Ovary (tissue), 3 donors: ENCODE measurements at regions not wholly inside any gene's neighbourhood (a gene's known extent, or its start where the extent isn't known, plus 50 kb on each side); places are given as distances from the start of the nearest gene placed in this dataset.

Experiments
- EP300 ChIP-seq: sonication (generic); formaldehyde crosslinking; IDR thresholded peaks from one replicate; pipeline ENCODE4 v1.6.1; 2017; ENCODE audit warnings: antibody characterized with exemption
- POLR2A ChIP-seq: fragments of 450-650 bp; IDR thresholded peaks from one replicate; pipeline ENCODE4 v1.6.1; 2017; ENCODE audit warnings: antibody characterized with exemption, mild to moderate bottlenecking, moderate library complexity
- TF ChIP-seq, protein P1 (sequence below), 3 donors: fragments of 450-650 bp in 2 of 3; fragments of 200-600 bp in 1 of 3; IDR thresholded peaks; one replicate each; pipeline versions ENCODE4 v1.5.1 to v1.8.0; 2016 to 2022; ENCODE audit warnings: antibody characterized with exemption in 3 of 3, mild to moderate bottlenecking in 1 of 3
- donor health status: DM: no; HTN: no; CAD: no.

DNA sequence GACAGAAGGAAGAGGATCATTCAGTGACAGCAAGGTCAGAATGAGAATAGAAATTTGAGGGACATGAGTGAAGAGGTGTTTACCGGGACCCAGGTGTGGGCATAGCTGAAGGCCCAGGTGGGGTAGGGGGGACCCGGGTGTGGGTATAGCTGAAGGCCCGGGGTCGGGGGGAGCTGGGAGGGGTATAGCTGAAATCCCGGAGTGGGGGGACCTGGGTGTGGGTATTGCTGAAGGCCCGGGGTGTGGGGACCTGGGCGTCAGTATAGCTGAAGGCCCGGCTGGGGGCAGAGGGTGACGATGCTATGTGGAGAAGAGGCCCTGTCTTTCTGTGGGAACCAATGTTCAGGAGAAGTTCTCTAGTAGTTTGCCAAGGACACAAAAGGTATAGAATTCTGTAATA, 183.0 kb upstream of the PITRM1 start:
- TF ChIP-seq, protein P1, sequence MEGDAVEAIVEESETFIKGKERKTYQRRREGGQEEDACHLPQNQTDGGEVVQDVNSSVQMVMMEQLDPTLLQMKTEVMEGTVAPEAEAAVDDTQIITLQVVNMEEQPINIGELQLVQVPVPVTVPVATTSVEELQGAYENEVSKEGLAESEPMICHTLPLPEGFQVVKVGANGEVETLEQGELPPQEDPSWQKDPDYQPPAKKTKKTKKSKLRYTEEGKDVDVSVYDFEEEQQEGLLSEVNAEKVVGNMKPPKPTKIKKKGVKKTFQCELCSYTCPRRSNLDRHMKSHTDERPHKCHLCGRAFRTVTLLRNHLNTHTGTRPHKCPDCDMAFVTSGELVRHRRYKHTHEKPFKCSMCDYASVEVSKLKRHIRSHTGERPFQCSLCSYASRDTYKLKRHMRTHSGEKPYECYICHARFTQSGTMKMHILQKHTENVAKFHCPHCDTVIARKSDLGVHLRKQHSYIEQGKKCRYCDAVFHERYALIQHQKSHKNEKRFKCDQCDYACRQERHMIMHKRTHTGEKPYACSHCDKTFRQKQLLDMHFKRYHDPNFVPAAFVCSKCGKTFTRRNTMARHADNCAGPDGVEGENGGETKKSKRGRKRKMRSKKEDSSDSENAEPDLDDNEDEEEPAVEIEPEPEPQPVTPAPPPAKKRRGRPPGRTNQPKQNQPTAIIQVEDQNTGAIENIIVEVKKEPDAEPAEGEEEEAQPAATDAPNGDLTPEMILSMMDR (IDR thresholded peaks at IDR 0.05) = no peak
- TF ChIP-seq POLR2A (no peak), EP300 (no peak)
